Fibroblast of mammary gland (primary cell): ENCODE measurements at regions not wholly inside any gene's neighbourhood (a gene's known extent, or its start where the extent isn't known, plus 50 kb on each side); places are given as distances from the start of the nearest gene placed in this dataset.

Experiments
- DNase-seq: peaks from one replicate; pipeline ENCODE4 v3.0.0-alpha.2; 2010; ENCODE audit warnings: low read depth
- H3K4me3 ChIP-seq: 2 replicates; pipeline ENCODE4 v1.5.1; 2011; ENCODE audit warnings: low read depth, mild to moderate bottlenecking, low read length, moderate library complexity; ENCODE audit not compliant: control insufficient read depth
- CTCF ChIP-seq: conservative IDR thresholded peaks from 2 replicates; pipeline ENCODE4 v1.5.1; 2011; ENCODE audit warnings: low read depth, low read length, inconsistent platforms; ENCODE audit not compliant: control insufficient read depth, insufficient read depth

GRCh38 chr7:51980313-51980712 is 663.7 kb upstream of the COBL start:
- DNase-seq: no peak
- TF ChIP-seq CTCF: no peak
- no peak overlapping the region for H3K4me3 ChIP-seq

DNA sequence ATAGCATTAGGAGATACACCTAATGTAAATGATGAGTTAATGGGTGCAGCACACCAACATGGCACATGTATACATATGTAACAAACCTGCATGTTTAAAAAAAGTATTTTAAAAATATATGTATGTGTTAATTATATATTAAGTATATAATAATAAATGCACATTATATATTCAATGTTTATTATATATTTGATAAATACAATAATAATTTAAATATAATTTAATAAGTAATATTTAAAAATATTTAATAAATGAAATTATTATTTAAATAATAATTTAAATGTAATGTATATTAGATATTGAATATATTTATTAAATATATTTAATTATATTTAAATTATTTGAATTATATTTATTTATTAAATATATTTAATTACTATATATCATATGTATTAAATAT is 661.3 kb upstream of the COBL start:
- no peak overlapping the region for H3K4me3 ChIP-seq
- no peak for TF ChIP-seq CTCF
- no peak for DNase-seq

- H3K4me3 ChIP-seq: no peak overlapping the region
- no peak for TF ChIP-seq CTCF
- DNase-seq: no peak
These were observed 657.3 kb upstream of the COBL start for GRCh38 chr7:51973939-51974338.

DNA sequence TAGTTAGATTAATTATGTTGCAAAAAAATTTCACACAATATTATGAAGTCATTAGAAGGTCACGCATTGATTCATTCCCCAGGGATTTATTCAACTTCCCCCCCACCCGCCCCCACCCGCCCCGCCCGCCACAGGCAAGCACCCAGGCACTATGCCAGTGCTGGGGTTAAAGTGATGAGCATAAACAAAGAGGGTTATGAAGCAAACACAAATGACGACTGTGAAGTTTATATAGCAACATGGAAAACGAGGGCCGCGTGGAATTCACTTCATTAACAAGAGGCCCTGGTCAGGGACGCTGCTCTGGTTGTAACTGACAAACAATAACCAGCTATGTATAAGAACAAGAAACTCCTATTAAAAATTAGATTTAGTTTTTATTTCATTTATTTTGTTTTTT is 656.5 kb upstream of the COBL start:
- no peak overlapping the region for H3K4me3 ChIP-seq
- no peak for DNase-seq
- TF ChIP-seq CTCF: no peak

GRCh38 chr7:51970961-51971665 is 654.5 kb upstream of the COBL start:
- H3K4me3 ChIP-seq: no peak overlapping the region

DNA sequence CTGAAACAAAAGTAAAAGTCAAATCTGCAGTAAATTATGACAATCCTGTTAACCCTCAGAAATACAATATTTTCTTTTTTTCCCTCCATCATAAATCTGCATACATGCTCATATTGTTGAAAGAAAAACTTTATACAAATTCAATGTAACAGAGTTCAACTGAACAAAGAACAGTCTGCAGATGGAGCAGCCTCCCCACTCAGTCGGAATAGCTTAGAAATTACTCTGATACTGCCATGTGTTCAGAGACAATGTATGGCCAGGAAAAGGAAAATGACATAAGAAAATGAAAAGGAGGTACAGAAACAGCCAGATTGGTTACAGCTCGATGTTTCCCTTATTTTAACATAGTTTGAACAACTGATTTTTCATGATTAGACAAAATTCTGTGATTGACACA is 651.9 kb upstream of the COBL start:
- H3K4me3 ChIP-seq: no peak overlapping the region
- DNase-seq: no peak
- no peak for TF ChIP-seq CTCF

More at GRCh38 chr7:51970961-51971665, 654.5 kb upstream of the COBL start:
- no peak for DNase-seq
- no peak for TF ChIP-seq CTCF

DNA sequence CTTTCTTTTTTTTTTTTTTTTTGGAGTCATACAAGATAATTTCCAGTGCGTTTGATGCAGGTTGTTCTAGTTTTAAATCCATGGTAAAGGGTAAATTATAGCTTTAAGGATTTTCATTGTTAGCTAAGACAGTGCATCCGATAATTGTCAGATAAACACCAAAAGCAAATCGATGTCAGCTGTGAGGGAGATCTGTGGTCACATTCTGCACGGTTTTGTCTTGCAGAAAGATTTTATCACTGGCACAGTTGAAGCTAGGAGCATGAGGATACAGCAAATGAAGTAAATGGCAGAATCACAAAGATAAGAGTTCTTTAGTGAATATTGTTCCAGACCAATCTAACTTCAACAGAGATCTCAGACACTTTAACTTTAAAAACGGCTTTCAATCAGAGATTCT is 648.8 kb upstream of the COBL start:
- H3K4me3 ChIP-seq: no peak overlapping the region
- DNase-seq: no peak
- no peak for TF ChIP-seq CTCF
